ENCODE measurements at regions not wholly inside any gene's neighbourhood (a gene's known extent, or its start where the extent isn't known, plus 50 kb on each side); places are given as distances from the start of the nearest gene placed in this dataset.

DNA sequence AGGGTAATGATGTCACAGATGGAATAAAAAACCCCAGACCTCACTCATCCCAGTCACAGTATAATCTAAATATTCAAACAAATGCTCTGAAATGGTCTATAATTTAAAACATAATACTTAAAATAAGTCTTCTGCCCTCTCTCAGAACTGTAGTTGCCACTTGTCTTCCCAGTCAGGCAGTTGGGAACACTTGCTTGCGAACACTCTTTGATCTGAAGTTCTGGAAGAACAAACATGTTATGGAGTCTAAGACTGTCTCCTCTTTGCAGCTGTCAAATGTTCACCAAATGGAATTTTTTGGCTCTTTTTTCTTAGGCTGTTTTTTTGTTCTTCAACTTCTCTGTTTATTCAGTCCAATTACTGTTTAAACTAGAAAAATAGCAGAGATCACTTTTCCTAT lies 711.1 kb upstream of the GOLIM4 start:
- TF ChIP-seq EZH2 (optimal IDR thresholded peaks at IDR 0.05; ENCODE audit: low read depth, low read length) = no peak
- TF ChIP-seq, protein P1, sequence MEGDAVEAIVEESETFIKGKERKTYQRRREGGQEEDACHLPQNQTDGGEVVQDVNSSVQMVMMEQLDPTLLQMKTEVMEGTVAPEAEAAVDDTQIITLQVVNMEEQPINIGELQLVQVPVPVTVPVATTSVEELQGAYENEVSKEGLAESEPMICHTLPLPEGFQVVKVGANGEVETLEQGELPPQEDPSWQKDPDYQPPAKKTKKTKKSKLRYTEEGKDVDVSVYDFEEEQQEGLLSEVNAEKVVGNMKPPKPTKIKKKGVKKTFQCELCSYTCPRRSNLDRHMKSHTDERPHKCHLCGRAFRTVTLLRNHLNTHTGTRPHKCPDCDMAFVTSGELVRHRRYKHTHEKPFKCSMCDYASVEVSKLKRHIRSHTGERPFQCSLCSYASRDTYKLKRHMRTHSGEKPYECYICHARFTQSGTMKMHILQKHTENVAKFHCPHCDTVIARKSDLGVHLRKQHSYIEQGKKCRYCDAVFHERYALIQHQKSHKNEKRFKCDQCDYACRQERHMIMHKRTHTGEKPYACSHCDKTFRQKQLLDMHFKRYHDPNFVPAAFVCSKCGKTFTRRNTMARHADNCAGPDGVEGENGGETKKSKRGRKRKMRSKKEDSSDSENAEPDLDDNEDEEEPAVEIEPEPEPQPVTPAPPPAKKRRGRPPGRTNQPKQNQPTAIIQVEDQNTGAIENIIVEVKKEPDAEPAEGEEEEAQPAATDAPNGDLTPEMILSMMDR (IDR thresholded peaks at IDR 0.05; ENCODE audit: low read length) = no peak

All from MM.1S (cell line).